Keratinocyte (primary cell): ENCODE measurements at regions not wholly inside any gene's neighbourhood (a gene's known extent, or its start where the extent isn't known, plus 50 kb on each side); places are given as distances from the start of the nearest gene placed in this dataset.
"Not testable (repeated sequence)": the region's sequence is repeated elsewhere in the genome, so short reads cannot be mapped to it uniquely, and the experiment has no call there.

Experiments
- DNase-seq: peaks from one replicate; pipeline ENCODE4 v3.0.0-alpha.2; 2011; ENCODE audit warnings: low read depth, missing footprints, low spot score
- FAIRE-seq: peaks from 2 replicates; lab custom pipeline; 2011; peaks lifted over from hg19 to GRCh38; lab: Jason Lieb, UNC
- H2AFZ ChIP-seq: 2 replicates; pipeline ENCODE4 v1.6.0; 2012; ENCODE audit warnings: low read length, control low read depth, inconsistent platforms; ENCODE audit not compliant: control insufficient read depth
- H3K27ac ChIP-seq: 2 replicates; pipeline ENCODE4 v1.5.1; 2011; ENCODE audit warnings: low read length; ENCODE audit not compliant: control insufficient read depth, insufficient read depth
- H3K27me3 ChIP-seq: 3 replicates; pipeline ENCODE4 v1.6.0; 2011; ENCODE audit warnings: low read length; ENCODE audit not compliant: control insufficient read depth, insufficient read depth; ENCODE audit errors: extremely low read depth
- H3K36me3 ChIP-seq, 2 experiments: 2 replicates in 1 of 2; 3 replicates in 1 of 2; pipeline ENCODE4 v1.5.1; 2011; ENCODE audit warnings: low read length in 2 of 2, mild to moderate bottlenecking in 1 of 2; ENCODE audit not compliant: control insufficient read depth in 2 of 2, insufficient read depth in 2 of 2; ENCODE audit errors: extremely low read depth in 1 of 2
- H3K4me1 ChIP-seq: 3 replicates; pipeline ENCODE4 v1.5.1; 2011; ENCODE audit warnings: low read length; ENCODE audit not compliant: control insufficient read depth, insufficient read depth; ENCODE audit errors: extremely low read depth
- H3K4me2 ChIP-seq: 3 replicates; pipeline ENCODE4 v1.6.0; 2011; ENCODE audit warnings: low read depth, low read length; ENCODE audit not compliant: control insufficient read depth, insufficient read depth; ENCODE audit errors: extremely low read depth
- H3K4me3 ChIP-seq, 3 experiments: fragments of 200-600 bp in 1 of 3; sonication (generic) in 1 of 3; 2 replicates in 2 of 3; 3 replicates in 1 of 3; pipeline ENCODE4 v1.5.1; 2011 to 2016; ENCODE audit warnings: low read length in 3 of 3, mild to moderate bottlenecking in 3 of 3, control low read depth in 2 of 3, inconsistent platforms in 1 of 3, low read depth in 1 of 3, mixed read lengths in 1 of 3, mixed run types in 1 of 3, moderate library complexity in 1 of 3; ENCODE audit not compliant: control insufficient read depth in 2 of 3, insufficient read depth in 2 of 3; ENCODE audit errors: extremely low read depth in 1 of 3
- H3K79me2 ChIP-seq: 2 replicates; pipeline ENCODE4 v1.6.0; 2012; ENCODE audit warnings: low read length; ENCODE audit not compliant: control insufficient read depth, insufficient read depth
- H3K9ac ChIP-seq: 3 replicates; pipeline ENCODE4 v1.6.0; 2011; ENCODE audit warnings: low read length; ENCODE audit not compliant: control insufficient read depth, insufficient read depth; ENCODE audit errors: extremely low read depth
- H3K9me1 ChIP-seq: 3 replicates; pipeline ENCODE4 v1.6.0; 2011; ENCODE audit warnings: low read length; ENCODE audit not compliant: control insufficient read depth, insufficient read depth; ENCODE audit errors: extremely low read depth
- H3K9me3 ChIP-seq: 2 replicates; pipeline ENCODE4 v1.5.1; 2012; ENCODE audit warnings: low read depth, low read length; ENCODE audit not compliant: control insufficient read depth
- H4K20me1 ChIP-seq: 3 replicates; pipeline ENCODE4 v1.6.0; 2011; ENCODE audit warnings: low read length; ENCODE audit not compliant: control insufficient read depth, insufficient read depth; ENCODE audit errors: extremely low read depth
- EZH2 ChIP-seq: IDR thresholded peaks from one replicate; pipeline ENCODE4 v1.6.1; 2012; ENCODE audit warnings: inconsistent platforms, mild to moderate bottlenecking, low read length, moderate library complexity
- dilution Hi-C: fragments of 300-500 bp; cut with MboI; formaldehyde crosslinking; loops from one replicate; pipeline ENCODE4 v1.7.0; 2020; ENCODE audit warnings: low sequenced_read_pairs; ENCODE audit not compliant: extremely low pct_ligation_motif_present
- TF ChIP-seq, protein P1 (sequence below), 3 experiments: IDR thresholded peaks in 1 of 3; conservative IDR thresholded peaks in 1 of 3; optimal IDR thresholded peaks in 1 of 3; 2 replicates in 2 of 3; 3 replicates in 1 of 3; pipeline versions ENCODE3 to v1.5.1; 2011; ENCODE audit warnings: low read length in 3 of 3, mild to moderate bottlenecking in 3 of 3, moderate library complexity in 2 of 3, control low read depth in 1 of 3, inconsistent platforms in 1 of 3; ENCODE audit not compliant: insufficient read depth in 2 of 3; ENCODE audit errors: extremely low read depth in 1 of 3

DNA sequence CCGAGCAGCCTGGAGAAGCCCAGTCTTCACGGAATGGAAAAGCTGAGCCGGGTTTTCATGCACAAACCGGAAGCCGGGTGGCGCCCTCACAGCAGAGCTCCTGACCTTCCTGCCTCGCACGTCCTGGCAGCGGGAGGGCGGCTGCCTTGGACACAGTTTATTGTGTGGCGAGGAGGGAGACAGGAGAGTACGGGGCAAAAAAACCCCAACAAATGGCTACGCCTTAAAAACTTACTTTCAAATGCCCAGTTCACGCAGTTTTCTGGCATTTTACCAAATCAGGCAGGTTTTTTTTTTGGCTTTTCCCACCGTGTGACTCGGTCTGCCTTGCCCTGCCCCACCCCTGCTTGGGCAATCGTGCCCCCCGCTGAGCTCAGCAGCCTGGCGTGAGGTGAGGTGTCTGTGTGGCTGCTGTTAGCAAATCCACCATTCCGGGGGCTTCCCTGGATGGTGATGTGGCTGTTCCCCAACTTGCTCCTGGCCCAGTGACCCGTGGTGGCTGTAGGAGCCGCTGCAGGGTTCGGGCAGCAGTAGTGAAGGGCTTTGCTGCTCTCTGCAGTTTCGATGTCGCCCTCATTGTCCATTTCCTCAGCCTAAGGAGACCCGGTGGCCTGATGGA lies 187.1 kb upstream of the SULF2 start:
- H3K79me2 ChIP-seq, H3K27ac ChIP-seq, FAIRE-seq, H3K27me3 ChIP-seq, H3K36me3 ChIP-seq, H3K4me1 ChIP-seq, H3K9me1 ChIP-seq, DNase-seq, dilution Hi-C loops, H4K20me1 ChIP-seq, H3K9me3 ChIP-seq, H3K9ac ChIP-seq, H3K4me3 ChIP-seq: not testable (repeated sequence)
- TF ChIP-seq, protein P1, sequence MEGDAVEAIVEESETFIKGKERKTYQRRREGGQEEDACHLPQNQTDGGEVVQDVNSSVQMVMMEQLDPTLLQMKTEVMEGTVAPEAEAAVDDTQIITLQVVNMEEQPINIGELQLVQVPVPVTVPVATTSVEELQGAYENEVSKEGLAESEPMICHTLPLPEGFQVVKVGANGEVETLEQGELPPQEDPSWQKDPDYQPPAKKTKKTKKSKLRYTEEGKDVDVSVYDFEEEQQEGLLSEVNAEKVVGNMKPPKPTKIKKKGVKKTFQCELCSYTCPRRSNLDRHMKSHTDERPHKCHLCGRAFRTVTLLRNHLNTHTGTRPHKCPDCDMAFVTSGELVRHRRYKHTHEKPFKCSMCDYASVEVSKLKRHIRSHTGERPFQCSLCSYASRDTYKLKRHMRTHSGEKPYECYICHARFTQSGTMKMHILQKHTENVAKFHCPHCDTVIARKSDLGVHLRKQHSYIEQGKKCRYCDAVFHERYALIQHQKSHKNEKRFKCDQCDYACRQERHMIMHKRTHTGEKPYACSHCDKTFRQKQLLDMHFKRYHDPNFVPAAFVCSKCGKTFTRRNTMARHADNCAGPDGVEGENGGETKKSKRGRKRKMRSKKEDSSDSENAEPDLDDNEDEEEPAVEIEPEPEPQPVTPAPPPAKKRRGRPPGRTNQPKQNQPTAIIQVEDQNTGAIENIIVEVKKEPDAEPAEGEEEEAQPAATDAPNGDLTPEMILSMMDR (optimal IDR thresholded peaks at IDR 0.05 in 1 of 3, IDR thresholded peaks at IDR 0.05 in 1 of 3, conservative IDR thresholded peaks at IDR 0.05 in 1 of 3; ENCODE audit: extremely low read depth in 1 of 3, insufficient read depth in 2 of 3, low read length in 3 of 3) = peak in 1 of 3 experiments; percentile 35
- peak overlapping the region; percentile 22 for H3K4me2 ChIP-seq
- peak overlapping the region; percentile 60 for H2AFZ ChIP-seq

DNA sequence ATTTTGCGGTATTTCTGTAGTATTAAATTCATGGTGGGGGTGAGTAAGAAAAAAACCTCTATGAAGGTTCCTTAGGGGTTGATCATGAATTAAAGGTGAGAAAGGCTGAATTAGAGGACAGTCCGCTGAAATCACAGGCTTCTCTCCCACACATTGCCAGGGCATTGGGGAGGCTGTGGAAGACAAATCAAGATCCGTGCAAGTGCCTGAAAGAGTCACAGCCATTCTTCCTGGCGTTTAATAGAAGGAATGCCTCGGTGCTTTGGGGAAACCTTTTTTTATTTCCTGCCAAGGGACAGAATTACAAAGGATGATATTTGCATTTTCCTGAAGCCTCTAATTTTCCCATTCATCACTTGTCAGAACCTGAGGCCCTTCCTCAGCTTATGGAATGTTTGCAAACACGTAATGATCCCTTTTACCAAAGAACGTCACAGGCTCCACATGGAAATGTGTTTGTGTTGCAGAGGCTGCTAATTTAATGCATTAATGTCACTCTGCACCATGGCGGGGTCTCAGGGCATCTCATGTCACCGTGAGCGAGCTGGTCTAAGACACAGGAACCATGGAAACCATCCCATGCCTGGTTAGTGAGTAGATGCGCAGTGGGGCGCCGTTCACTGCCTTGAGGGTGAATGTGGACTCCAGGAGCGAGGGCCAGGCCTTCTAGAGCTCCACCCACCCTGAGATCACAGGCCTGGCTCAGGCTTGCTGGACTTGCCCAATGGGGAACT lies 185.9 kb upstream of the SULF2 start:
- FAIRE-seq (no peak), DNase-seq (no peak)
- Histone ChIP-seq H3K4me3 (no peak overlapping the region), H3K27me3 (no peaks in the 10 kb centered on the region), H3K4me1 (no peaks in the 10 kb centered on the region), H3K36me3 (no peaks in the 10 kb centered on the region), H3K4me2 (no peak overlapping the region), H3K9me1 (no peaks in the 10 kb centered on the region), H3K9me3 (no peaks in the 10 kb centered on the region), H2AFZ (no peak overlapping the region), H3K79me2 (no peaks in the 10 kb centered on the region), H3K27ac (no peak overlapping the region), H4K20me1 (no peaks in the 10 kb centered on the region), H3K9ac (no peak overlapping the region)
- dilution Hi-C loops = no loop called here
- TF ChIP-seq EZH2 = no peak
- TF ChIP-seq, protein P1 (optimal IDR thresholded peaks at IDR 0.05 in 1 of 3, IDR thresholded peaks at IDR 0.05 in 1 of 3, conservative IDR thresholded peaks at IDR 0.05 in 1 of 3; ENCODE audit: extremely low read depth in 1 of 3, insufficient read depth in 2 of 3, low read length in 3 of 3) = no peak
